ENCODE measurements at regions not wholly inside any gene's neighbourhood (a gene's known extent, or its start where the extent isn't known, plus 50 kb on each side); places are given as distances from the start of the nearest gene placed in this dataset.

DNA sequence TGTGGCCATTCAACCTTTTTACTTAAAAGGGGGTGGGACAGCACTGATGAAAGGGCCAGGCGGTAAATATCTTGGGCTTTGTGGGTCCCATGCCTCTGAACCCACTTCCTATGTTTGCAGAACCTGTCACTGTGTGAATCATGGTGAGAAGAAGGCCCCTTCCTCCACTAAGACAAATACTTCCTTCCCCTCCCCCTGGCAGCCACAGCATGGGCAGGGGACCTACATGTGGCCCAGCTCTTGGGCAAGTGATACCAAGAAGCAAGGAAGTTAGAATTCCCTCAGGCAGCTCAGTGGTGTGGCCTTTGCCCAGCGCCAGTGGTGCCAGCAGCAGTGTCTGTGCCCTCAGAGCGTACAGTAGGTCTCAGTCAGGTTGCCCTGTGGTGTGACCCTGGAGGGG is 168.6 kb downstream of the TRIM33 start:
- DNase-seq (ENCODE audit: low spot score), result no peak

DNA sequence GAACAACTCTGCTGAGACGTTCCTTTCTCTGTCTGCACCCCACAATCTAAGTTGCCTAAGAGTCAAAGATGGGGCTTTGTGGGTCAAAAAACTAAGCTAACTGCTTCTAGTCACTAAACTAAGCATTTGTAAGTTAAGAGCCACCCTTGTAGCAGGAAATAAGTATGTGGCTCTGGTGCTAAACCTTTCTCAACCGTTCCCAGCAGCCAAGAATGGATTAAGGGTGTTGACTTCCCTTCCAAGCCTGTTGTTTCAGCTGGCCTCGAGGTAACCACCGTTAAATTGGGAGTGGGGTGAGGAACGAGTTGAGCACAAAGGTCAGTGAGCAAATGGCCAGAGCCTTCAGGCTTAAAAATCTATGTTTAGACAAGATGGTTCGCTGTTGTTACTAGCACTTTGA is 169.1 kb downstream of the TRIM33 start:
- no peak for DNase-seq (ENCODE audit: low spot score)

DNA sequence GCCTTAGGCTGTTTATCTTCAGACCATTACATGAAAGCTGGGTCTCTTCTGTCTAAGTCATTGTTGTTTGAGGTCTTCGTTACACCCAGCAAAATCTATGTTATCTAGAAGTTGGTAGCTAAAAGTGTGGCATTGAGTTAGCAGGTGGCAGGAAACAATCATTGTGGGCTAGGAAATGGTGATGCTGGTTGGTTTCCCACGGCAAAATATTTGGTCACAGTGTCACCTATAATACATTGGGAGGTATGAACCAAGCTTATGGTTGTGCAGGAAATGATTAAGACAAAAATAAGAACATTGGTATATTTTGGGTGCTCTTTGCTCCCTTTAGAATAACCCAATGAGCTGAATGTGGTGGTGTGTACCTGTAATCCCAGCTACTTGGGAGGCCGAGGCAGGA is 169.7 kb downstream of the TRIM33 start:
- DNase-seq (ENCODE audit: low spot score), result no peak

DNA sequence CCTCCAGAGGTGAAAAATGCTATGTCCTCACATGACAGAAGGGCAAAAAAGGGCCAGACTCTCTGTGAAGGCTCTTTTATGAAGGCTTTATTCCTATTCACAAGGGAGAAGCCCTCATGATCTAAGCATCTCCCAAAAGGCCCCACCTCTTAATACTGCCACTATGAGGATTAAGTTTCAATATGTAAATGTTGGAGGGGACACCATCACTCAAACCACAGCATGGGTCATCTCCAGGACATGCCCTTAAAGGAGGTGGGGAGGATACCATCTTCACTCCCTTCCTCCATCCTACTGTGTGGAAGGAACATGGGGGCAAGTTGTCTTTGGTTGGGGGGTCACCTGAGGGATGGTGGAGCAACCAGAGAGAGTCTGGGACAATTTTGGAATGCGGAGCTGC is 170.1 kb downstream of the TRIM33 start:
- no peak for DNase-seq (ENCODE audit: low spot score)

DNA sequence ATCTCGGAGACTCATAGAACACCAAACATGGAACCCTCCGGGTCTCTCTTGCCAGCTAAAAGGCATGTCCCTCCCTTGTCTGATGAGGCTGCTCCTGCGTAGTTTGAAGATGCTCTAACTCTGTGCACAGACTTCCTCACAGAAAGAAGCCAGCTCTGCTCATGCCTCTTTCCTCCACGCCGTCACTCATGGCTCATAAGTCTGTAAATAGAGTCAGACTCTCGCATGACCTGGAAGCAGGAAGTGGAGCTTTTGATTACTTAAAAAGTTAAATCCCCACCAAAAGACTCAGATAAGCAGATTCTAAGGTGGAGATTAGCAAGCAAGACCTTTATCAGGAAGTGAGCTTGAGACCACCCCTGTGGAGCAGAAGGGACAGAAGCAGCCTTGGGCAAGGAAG is 171.6 kb downstream of the TRIM33 start:
- DNase-seq (ENCODE audit: low spot score), result no peak

DNA sequence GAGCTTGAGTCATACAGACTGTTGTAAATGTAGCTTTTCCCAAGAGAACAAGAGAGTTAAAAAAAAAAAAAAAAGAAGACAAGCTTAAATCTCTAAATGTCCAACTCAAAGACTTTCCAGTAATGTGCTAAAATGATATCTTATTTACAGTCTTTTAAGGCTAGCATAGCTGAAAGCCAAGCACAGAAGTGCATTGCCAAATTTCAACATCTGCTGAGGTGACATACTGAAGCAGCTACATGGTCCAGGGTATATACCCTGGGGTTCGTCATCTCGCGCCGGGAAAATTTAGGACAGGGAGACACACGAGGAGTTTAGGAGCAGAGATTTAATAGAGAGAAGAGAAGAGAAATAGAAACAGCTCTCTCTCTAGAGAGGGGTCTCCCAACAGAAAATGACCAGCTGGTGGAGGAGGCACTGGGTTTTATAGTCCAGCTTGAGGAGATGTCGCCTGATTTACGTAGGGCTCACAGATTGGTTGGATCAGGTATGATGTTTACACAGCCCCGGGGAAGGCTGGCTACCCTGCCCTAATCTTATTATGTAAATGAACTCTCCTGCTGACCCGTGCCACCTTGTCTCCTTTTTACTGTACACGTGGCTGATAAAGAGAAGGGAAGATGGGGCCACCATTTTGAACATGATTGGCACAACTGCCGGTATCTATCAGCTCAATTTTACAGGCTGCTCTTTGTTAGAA is 172.7 kb downstream of the TRIM33 start:
- no peak for DNase-seq (ENCODE audit: low spot score)

DNA sequence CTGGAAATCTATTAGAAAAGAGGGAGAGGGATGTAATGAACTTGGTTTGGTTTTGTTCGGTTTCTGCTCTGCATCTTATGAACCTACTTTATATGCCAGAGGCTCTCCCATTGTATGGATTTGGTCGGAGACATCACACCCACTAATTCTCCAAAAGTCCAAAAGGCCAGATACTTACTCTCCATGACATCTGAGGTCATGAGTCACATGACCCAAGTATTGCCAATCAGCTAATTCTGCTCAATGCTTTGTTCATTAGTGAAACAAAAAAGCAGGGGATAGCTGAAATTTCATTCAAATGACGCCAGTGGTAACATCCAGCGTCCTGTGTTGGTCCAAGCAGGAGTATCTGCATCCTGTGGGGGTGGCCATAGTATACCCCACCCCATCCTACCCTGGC is 173.6 kb downstream of the TRIM33 start:
- DNase-seq (ENCODE audit: low spot score), result no peak

DNA sequence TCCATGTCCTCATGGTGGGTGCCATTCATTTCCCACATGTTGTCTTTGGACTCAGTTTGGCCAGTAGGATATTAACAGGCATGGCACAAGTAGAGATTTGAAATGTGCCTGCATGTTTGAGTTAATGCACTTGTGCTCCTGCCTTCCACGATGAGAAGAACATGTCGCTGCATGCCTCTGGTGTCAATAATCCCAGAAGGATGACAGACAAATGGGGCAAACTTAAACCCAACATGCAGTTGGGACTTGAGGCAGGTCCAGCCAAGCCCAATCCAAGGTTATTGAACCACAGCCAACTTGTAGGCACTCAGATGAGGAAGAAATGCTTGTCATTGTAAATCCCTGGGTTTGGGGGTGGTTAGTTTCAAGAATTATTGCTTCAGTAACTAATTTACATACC is 174.6 kb downstream of the TRIM33 start:
- DNase-seq (ENCODE audit: low spot score), result no peak

DNA sequence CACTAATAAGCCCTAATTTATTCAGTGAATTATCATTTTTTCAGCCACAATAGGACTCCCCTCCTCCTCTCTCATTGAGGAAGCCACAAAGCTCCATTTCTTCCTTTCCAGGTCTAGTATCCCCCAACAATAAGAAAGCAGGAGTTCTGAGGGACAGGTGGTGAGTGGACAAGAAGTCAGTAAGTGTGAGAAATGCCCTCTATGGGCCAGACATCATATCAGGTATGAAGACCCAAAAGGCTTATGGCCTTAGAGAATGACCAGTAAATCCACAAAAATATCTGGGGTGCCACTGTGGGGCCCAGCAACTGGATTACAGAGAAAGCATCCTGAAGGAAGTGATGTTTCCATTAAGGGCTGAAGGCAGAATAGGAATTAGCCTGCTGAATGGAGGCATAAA is 175.7 kb downstream of the TRIM33 start:
- no peak for DNase-seq (ENCODE audit: low spot score)

DNA sequence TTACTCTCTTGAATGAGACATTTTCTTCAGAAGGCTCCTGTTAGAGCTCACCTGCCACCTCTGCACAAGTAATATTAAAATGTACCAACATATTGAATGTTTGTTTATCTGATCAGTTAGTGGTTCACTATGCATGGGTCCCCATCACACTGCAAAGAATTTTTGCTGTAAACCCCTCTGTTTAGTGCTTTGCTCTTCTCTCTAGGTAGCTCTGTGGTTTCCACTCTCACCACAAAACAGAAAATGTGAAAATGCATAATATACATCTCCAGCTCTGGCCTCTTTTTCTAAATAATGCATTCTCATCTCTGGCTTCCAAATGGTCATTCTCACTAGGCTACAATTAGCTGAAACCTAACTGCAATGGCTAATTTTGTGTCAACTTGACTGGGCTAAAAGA is 176.7 kb downstream of the TRIM33 start:
- no peak for DNase-seq (ENCODE audit: low spot score)

DNA sequence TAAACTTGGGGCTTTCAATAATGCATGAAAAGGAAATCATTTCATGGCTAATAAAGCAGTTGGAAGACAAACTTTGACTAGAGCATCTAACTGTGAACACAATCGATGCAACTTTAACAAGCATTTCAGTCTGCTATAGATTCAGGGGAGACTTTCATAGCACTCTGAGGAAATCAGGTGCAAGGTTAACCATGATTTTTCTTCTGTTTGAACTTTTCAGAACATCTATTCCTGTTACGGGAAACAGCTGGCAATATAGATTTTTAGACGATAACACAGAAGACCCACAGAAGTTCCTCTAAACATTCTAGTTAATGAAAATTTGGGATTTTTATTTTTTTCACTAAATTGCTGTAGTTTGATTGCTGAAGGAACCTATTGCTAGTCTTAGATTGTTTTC is 177.3 kb downstream of the TRIM33 start:
- DNase-seq (ENCODE audit: low spot score), result no peak

DNA sequence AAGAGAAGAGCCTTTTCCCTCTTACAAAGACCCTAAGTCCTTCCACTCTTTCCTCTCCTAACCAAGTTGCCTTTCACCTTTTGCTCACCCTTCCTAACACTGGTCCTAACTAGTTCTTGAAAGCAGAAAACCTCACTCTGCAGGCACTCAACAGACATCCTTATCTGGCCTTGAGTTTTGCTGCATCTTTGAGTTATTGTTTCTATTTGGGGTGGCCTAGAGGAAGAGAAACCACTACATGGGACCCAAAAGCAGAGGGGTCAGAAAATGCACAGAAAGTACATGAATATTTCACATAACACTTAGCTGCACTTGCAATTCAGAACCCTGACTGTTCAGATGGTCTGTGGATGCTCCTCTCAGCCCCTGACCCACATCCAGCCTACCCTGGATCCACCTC is 178.3 kb upstream of the SYT6 start:
- DNase-seq (ENCODE audit: low spot score), result no peak

DNA sequence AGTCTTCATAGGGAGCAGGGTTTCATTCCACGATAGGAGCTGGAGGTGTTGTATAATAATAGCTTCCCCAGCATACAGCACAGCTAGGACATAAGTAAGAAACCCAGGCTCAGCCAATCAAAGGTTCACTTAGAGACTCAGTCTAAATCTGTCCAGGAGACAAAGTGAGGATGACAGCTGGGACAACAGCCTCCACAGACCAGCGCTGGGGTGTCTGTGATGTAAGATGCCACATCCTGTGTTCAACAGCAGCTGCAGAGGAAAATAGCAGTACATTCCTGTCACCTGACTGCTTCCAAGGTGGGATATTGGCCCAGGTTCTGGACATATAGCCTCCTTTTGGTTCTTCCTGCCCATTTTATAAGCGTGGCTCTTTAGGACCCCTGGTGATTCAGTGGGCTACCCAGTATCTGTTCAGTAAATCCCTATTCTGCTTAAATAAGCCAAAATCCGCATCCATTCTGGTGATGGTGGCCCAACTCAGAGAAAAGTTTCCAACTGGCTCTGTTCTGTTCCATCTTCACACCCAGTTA is 176.8 kb upstream of the SYT6 start:
- DNase-seq (ENCODE audit: low spot score), result no peak

DNA sequence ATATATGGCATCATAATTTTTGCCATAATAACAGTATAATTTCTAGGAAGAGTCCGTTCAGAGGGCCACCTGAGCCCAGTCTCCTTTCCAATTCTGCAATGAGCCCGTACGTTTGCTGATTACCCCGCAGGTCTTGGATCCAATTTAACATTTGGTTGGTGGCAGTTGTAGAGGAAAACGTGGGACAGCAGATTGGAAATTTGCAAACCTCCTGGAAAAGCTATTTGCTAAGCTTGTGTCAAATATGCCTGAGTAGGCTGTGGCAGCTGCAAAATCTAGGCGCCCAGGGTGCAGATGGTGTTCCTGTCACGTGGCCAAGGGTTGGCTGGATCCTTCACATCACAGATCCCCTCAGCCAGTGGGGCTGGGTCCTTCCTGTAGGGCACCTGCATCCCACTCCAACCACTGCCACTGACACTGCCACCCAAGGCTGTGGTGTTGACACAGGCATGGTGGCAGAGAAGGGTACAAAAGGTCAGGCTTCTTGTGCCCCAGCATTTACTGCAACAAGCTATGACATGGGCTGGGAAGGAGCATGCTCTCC is 174.8 kb upstream of the SYT6 start:
- DNase-seq (ENCODE audit: low spot score), result no peak

DNA sequence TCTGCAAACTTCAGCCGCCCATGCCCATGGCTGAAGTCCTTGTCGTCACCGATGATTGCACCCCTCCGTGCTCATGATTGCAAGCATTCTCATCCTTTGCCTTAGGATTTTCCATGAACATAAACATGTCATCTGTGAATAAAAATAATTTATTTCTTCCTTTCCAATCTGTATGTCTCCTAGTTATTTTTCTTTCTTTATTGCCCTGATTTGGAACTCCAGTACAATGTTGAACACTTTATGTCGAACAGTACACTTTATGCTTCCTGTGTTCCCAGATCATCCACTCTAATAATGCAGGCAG is 170.9 kb upstream of the SYT6 start:
- DNase-seq (ENCODE audit: low spot score), result no peak

DNA sequence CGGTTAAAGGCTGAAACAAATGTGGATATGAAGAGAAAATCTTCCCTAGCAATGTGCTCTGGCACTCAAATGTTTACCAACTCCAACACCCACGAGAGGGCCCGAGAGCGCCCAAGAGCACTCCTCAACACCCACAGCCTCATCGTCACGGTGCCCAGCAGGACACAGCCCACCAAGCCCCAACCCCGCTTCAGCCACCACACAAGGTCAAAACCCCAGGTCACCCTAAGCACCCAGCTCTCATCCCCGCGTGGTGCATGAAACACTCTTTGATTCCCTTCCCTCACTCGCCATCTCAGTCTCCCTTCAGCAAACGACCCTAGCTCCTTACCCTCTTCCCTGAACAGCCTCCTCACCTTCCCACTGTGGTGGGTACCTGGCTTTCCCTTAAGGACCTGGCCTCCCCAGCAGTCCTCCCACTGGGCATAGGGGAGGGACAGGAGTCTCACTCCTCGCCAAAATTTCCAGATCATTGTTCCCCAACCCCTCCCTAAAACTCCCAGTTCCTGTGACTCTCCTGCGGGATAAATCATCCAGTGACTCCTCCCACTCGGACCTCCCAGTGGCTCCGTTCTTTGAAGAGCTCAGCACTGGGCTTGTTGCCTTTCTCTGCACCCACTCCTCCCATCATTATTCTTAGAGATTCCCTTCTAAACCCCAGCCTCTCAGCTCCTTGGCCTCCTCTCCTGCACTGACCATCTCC is 170.4 kb upstream of the SYT6 start:
- DNase-seq (ENCODE audit: low spot score), result no peak

DNA sequence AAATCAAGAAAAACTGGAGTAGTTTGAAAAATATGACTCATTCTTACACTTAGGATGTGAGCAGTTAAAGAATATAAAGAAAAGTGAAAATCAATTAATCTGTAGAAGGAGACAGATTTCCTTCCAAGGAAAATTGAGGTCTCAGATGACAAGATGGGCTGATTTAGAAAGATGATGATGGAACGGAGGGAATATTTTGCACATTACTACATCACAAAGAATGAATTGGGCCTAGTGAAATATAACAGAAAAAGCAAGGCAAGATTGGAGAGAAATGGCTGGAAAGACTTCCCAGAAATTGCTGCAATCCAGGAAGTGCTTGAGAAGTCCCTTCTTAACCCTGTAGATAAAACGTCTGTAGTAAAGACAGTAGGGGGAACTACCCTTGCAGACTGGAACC is 169.1 kb upstream of the SYT6 start:
- DNase-seq (ENCODE audit: low spot score), result no peak

DNA sequence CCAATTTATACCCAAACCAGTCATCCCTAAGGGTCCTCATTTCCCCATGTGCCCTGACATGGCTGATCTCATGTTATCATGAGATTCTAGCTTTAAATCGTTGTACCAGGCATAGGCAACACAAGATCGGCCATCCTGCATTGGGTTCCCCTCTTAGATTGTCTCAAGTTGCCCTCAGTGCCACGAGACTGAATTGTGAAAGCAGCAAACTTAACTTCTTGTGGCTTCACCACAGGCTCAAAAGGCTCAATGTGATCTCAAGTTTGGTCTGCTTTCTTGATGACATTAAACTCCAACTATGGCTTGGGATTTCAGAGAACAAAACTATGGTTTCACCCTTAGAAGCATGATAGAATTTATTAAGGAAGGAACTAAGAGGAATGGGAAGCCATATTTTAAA is 168.5 kb upstream of the SYT6 start:
- no peak for DNase-seq (ENCODE audit: low spot score)

DNA sequence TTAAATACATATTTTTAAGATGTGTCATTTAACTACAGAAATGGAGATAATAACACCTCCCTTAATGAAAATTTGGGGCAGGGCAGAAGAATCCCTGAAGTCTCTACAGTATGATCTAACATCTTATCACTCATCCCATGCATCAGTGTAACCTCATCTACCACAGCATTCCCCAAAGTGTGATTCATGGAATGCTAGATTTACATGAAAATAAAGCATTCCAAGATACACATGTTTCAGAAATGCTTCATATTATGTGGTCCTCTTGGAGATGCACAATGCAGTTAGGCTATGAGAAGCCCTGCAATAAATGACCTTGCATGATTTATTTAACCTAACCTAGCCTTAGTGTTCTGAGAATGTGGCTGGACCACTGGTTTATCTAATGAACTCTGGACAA is 166.9 kb upstream of the SYT6 start:
- no peak for DNase-seq (ENCODE audit: low spot score)

DNA sequence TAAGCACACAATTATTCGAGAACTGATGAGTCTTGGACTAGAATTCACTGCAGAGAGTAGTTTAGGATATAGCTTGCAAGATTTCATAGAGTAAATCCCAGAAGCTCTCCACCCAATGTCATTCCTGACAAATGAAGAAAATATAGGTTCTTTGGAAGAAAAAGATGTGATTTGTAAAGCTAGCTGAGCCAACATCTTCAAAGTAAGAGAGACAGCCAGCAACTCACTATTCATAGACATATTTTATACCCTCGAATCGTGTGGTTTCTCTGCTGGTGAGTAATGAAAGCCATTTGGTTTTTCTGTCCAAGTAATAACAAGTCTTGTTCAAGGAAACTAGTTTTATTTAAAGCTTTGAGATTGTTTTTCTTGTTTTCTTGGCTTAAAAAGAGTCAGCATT is 165.7 kb upstream of the SYT6 start:
- no peak for DNase-seq (ENCODE audit: low spot score)

DNA sequence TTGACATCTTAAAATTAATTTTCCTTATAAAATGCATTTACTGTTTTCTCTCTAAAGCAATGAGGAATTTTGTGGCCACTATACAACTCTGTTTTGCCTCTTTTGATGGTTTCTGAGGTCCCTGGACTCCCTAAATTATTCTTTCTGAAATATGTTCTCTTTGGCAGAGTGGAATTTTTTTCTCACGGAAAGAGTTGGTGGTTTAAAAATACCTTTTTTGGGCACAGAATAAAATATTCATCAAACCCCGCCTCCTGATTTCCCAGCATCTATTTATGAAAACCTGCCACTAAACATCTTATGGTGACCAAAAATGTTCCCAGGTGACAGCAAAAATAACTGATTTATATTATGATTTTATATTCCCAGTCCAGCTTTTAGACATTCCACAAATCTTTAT is 165.3 kb upstream of the SYT6 start:
- no peak for DNase-seq (ENCODE audit: low spot score)

DNA sequence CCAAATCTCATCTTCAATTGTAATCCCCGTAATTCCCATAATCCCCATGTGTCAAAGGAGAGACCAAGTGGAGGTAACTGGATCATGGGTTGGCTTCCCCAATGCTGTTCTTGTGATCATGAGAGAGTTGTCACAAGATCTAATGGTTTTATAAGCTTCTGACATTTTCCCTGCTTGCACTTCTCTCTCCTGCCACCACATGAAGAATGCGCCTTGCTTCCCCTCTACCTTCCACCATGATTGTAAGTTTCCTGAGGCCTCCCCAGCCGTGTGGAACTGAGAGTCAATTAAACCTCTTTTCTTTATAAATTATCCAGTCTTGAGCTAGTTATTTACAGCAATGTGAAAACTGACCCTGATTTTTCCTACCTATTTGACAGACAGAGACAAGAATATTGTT is 162.5 kb upstream of the SYT6 start:
- no peak for DNase-seq (ENCODE audit: low spot score)

DNA sequence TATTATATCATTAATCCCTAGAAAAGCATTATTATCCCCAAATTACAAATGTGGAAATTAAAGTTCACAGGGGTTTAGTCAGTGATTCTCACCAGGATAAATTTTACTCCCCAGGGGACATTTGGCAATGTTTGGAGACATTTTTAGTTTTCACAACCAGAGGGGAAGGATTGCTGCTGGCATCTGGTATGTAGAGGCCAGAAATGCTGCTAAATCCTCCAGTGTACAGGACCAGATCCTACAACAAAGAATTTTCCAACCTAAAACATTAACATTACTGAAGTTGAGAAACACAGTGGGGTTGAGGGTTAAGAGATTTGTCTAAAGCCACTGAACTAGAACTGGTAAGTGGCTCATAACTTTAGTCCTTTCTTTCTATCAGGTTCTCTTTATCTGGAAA is 162.0 kb upstream of the SYT6 start:
- DNase-seq (ENCODE audit: low spot score), result no peak

DNA sequence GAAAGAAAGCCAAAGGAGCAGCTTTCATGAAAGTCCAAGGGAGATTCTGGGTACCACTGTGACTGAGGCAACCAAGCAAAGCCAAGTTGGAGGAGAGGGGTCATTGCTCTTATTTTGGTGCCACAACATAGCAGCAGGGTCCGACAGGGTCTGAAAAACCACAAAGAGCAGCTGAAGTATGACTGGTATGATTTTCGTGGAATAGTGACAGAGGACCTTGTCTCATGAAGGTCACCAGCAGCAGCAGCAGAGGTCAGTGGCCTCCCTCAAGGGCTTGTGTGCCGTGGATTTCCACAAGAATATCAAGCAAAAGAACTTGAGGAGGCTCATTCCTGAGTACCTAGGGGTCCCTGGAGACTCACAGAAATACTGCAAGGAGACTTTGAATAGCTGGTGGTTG is 160.9 kb upstream of the SYT6 start:
- no peak for DNase-seq (ENCODE audit: low spot score)

All from putamen (tissue), 1 donor.